Dendritic cell treated with granulocyte-macrophage colony-stimulating factor and Interleukin-4, amounts not matched to agents 40 ng/mL and 50 ng/mL, for 4 days (primary cell): ENCODE measurements at regions not wholly inside any gene's neighbourhood (a gene's known extent, or its start where the extent isn't known, plus 50 kb on each side); places are given as distances from the start of the nearest gene placed in this dataset.

Experiments
- H3K27ac Mint-ChIP-seq: one replicate; pipeline ENCODE4 v1.8.0; 2022; ENCODE audit warnings: mild to moderate bottlenecking, mixed read lengths
- H3K27me3 Mint-ChIP-seq: one replicate; pipeline ENCODE4 v1.8.0; 2022; ENCODE audit warnings: mild to moderate bottlenecking, mixed read lengths
- H3K36me3 Mint-ChIP-seq: one replicate; pipeline ENCODE4 v1.8.0; 2022; ENCODE audit warnings: low read depth, mixed read lengths
- H3K4me1 Mint-ChIP-seq: one replicate; pipeline ENCODE4 v1.8.0; 2022; ENCODE audit warnings: low read depth, mixed read lengths
- H3K4me3 Mint-ChIP-seq: one replicate; pipeline ENCODE4 v1.8.0; 2022; ENCODE audit warnings: mild to moderate bottlenecking, moderate library complexity, mixed read lengths
- H3K9me3 Mint-ChIP-seq: one replicate; pipeline ENCODE4 v1.8.0; 2022; ENCODE audit warnings: mixed read lengths
- intact Hi-C: fragments of 100-400 bp; cut with micrococcal nuclease; formaldehyde crosslinking; loops from one replicate; pipeline ENCODE4 v1.15.0; 2022

- peaks cover 7% of the 10 kb centered on the region for H3K9me3 Mint-ChIP-seq
- H3K36me3 Mint-ChIP-seq, result no peaks in the 10 kb centered on the region
- no peaks in the 10 kb centered on the region for H3K27me3 Mint-ChIP-seq
- H3K4me1 Mint-ChIP-seq, result no peaks in the 10 kb centered on the region
- H3K27ac Mint-ChIP-seq, result no peak overlapping the region
- intact Hi-C loops, result no loop called here
- no peak overlapping the region for H3K4me3 Mint-ChIP-seq
Observed at GRCh38 chr4:175385797-175386196, 426.3 kb downstream of the GPM6A start.

GRCh38 chr4:175386776-175387507 lies 425.1 kb downstream of the GPM6A start:
- Mint-ChIP-seq H3K27ac (no peak overlapping the region), H3K4me3 (no peak overlapping the region), H3K9me3 (no peaks in the 10 kb centered on the region), H3K27me3 (no peaks in the 10 kb centered on the region), H3K4me1 (no peaks in the 10 kb centered on the region), H3K36me3 (no peaks in the 10 kb centered on the region)
- intact Hi-C loops, result no loop called here

DNA sequence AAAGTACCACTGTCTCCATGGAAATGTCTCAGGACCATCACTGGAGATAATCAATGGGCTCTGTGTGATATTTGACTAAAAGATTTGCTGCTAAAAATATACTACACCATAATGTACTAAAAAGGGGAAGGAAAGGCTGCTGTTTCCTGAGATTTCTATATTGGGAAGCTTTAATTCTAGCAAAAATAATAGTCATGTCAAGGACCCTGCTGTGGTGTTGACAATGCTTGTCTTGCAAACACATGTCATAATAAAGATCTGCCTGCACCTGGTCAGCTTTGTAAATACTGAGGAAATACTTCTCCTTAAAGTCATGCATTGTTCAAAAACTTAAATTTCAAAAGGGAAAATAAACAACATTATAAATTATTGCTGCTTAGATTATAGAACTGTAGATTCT lies 417.9 kb downstream of the GPM6A start:
- Mint-ChIP-seq H3K27me3 (no peaks in the 10 kb centered on the region), H3K27ac (no peak overlapping the region), H3K9me3 (no peaks in the 10 kb centered on the region), H3K4me3 (no peak overlapping the region), H3K36me3 (no peaks in the 10 kb centered on the region), H3K4me1 (no peaks in the 10 kb centered on the region)
- intact Hi-C loops, result no loop called here

- Mint-ChIP-seq H3K27me3 (no peaks in the 10 kb centered on the region), H3K27ac (no peak overlapping the region), H3K4me3 (no peak overlapping the region), H3K9me3 (no peaks in the 10 kb centered on the region), H3K36me3 (no peaks in the 10 kb centered on the region), H3K4me1 (no peaks in the 10 kb centered on the region)
- intact Hi-C loops, result no loop called here
Observed at GRCh38 chr4:175405961-175406360, 406.1 kb downstream of the GPM6A start.

GRCh38 chr4:175407926-175408325 lies 404.1 kb downstream of the GPM6A start:
- intact Hi-C loops, result no loop called here
- Mint-ChIP-seq H3K4me1 (no peaks in the 10 kb centered on the region), H3K4me3 (no peak overlapping the region), H3K36me3 (no peaks in the 10 kb centered on the region), H3K27ac (no peak overlapping the region), H3K9me3 (no peaks in the 10 kb centered on the region), H3K27me3 (no peaks in the 10 kb centered on the region)

- Mint-ChIP-seq H3K27me3 (no peaks in the 10 kb centered on the region), H3K9me3 (peaks cover 18% of the 10 kb centered on the region), H3K4me1 (no peaks in the 10 kb centered on the region), H3K4me3 (no peak overlapping the region), H3K27ac (no peak overlapping the region), H3K36me3 (no peaks in the 10 kb centered on the region)
- intact Hi-C loops, result no loop called here
Observed at GRCh38 chr4:175411251-175411650, 400.8 kb downstream of the GPM6A start.

DNA sequence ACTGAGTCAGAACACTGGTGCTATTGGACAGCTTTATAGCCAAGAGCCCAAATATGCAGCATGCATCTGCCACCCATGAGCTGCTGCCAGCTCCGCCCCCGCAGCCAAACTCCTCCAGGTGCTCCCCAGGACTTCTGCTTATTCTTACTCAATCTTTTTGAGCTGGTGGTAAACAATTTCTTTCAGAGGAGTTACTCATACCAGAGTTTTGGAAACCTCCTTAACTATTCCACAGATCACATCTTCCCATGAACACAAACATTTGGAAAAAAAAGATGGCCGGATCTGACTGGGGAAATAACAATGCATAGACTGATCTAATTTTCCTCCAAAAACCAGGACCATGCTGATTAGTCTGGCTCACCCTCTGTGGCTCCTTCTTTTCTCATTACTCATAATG lies 399.9 kb downstream of the GPM6A start:
- intact Hi-C loops, result no loop called here
- H3K36me3 Mint-ChIP-seq, result no peaks in the 10 kb centered on the region
- no peaks in the 10 kb centered on the region for H3K27me3 Mint-ChIP-seq
- H3K4me3 Mint-ChIP-seq, result no peak overlapping the region
- no peaks in the 10 kb centered on the region for H3K4me1 Mint-ChIP-seq
- peaks cover 20% of the 10 kb centered on the region for H3K9me3 Mint-ChIP-seq
- no peak overlapping the region for H3K27ac Mint-ChIP-seq

DNA sequence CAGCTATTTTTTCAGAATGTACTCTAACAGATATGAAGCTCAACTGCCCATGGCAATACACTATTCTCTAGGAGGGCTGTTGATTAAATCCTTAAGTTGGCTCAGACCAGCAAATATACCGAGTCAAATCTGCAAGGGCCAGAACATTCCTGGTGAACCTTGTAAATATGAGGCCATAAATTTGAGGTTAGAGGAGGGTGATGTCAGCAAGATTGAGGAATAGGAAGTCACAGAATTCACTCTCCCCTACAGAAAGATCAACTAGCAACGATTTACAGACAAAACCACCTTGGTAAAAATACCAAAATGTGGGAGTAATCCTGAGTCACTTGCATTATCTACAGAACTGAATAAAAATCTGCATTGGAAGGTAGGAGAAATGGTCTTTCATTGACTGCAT lies 399.3 kb downstream of the GPM6A start:
- no peaks in the 10 kb centered on the region for H3K4me1 Mint-ChIP-seq
- no peak overlapping the region for H3K27ac Mint-ChIP-seq
- intact Hi-C loops, result no loop called here
- peaks cover 20% of the 10 kb centered on the region for H3K9me3 Mint-ChIP-seq
- no peaks in the 10 kb centered on the region for H3K27me3 Mint-ChIP-seq
- H3K36me3 Mint-ChIP-seq, result no peaks in the 10 kb centered on the region
- no peak overlapping the region for H3K4me3 Mint-ChIP-seq

GRCh38 chr4:175413561-175413960 lies 398.5 kb downstream of the GPM6A start:
- Mint-ChIP-seq H3K9me3 (peaks cover 20% of the 10 kb centered on the region), H3K27ac (no peak overlapping the region), H3K27me3 (no peaks in the 10 kb centered on the region), H3K36me3 (no peaks in the 10 kb centered on the region), H3K4me1 (no peaks in the 10 kb centered on the region), H3K4me3 (no peak overlapping the region)
- intact Hi-C loops, result no loop called here

DNA sequence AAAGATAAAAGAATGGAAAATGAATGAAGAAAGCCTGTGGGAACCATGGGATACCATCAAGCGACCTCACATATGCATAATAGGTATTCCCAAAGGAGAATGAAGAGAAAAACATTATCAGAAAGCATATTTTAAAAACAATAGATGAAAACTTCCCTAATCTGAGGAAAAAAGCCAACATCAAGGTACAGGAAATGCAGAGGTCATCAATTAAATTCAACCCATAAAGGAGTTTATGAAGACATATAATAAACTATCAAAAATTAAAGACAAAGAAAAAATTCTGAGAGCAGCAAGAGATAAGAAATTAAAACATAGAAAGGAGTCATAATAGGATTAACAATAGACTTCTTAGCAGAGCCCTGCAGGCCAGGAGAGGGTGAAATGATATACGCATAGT lies 397.5 kb downstream of the GPM6A start:
- no peak overlapping the region for H3K4me3 Mint-ChIP-seq
- H3K27me3 Mint-ChIP-seq, result no peaks in the 10 kb centered on the region
- intact Hi-C loops, result no loop called here
- no peaks in the 10 kb centered on the region for H3K36me3 Mint-ChIP-seq
- H3K9me3 Mint-ChIP-seq, result peaks cover 20% of the 10 kb centered on the region
- no peak overlapping the region for H3K27ac Mint-ChIP-seq
- H3K4me1 Mint-ChIP-seq, result no peaks in the 10 kb centered on the region

DNA sequence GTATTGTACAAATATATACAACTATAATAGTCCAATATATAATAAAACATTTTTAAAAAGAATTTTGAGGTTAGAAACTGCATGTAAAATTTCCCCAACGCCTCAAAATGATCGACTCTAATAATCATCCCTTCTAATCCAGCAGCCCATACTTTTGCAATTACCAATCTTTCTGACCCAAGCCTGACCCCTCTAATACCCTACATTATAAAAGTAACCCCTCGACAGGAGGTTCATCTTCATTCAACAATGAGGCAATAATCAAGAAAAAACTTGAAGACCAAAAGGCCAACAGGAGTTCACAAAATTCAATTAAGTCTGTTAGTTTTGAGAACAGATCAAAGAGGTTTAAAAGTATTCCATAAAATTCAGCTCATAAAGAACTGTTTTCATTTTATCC lies 393.5 kb downstream of the GPM6A start:
- no peaks in the 10 kb centered on the region for H3K4me1 Mint-ChIP-seq
- H3K9me3 Mint-ChIP-seq, result peaks cover 20% of the 10 kb centered on the region
- H3K4me3 Mint-ChIP-seq, result no peak overlapping the region
- intact Hi-C loops, result no loop called here
- no peaks in the 10 kb centered on the region for H3K27me3 Mint-ChIP-seq
- H3K36me3 Mint-ChIP-seq, result no peaks in the 10 kb centered on the region
- no peak overlapping the region for H3K27ac Mint-ChIP-seq

- peaks cover 13% of the 10 kb centered on the region for H3K9me3 Mint-ChIP-seq
- no peaks in the 10 kb centered on the region for H3K27me3 Mint-ChIP-seq
- no peaks in the 10 kb centered on the region for H3K36me3 Mint-ChIP-seq
Observed at GRCh38 chr4:175419236-175419718, 392.8 kb downstream of the GPM6A start.

GRCh38 chr4:175421506-175421905 lies 390.6 kb downstream of the GPM6A start:
- peaks cover under 1% of the 10 kb centered on the region for H3K9me3 Mint-ChIP-seq
- intact Hi-C loops, result no loop called here

More at GRCh38 chr4:175419236-175419718, 392.8 kb downstream of the GPM6A start:
- intact Hi-C loops, result no loop called here
- Mint-ChIP-seq H3K27ac (no peak overlapping the region), H3K4me3 (no peak overlapping the region), H3K4me1 (no peaks in the 10 kb centered on the region)

GRCh38 chr4:175422331-175422730 lies 389.7 kb downstream of the GPM6A start:
- Mint-ChIP-seq H3K36me3 (no peaks in the 10 kb centered on the region), H3K27ac (no peak overlapping the region), H3K9me3 (peaks cover 9% of the 10 kb centered on the region), H3K4me3 (no peak overlapping the region), H3K27me3 (peaks cover 2% of the 10 kb centered on the region), H3K4me1 (no peaks in the 10 kb centered on the region)
- intact Hi-C loops, result no loop called here

More at GRCh38 chr4:175421506-175421905, 390.6 kb downstream of the GPM6A start:
- Mint-ChIP-seq H3K27ac (no peak overlapping the region), H3K4me3 (no peak overlapping the region), H3K36me3 (no peaks in the 10 kb centered on the region), H3K27me3 (no peaks in the 10 kb centered on the region), H3K4me1 (no peaks in the 10 kb centered on the region)

DNA sequence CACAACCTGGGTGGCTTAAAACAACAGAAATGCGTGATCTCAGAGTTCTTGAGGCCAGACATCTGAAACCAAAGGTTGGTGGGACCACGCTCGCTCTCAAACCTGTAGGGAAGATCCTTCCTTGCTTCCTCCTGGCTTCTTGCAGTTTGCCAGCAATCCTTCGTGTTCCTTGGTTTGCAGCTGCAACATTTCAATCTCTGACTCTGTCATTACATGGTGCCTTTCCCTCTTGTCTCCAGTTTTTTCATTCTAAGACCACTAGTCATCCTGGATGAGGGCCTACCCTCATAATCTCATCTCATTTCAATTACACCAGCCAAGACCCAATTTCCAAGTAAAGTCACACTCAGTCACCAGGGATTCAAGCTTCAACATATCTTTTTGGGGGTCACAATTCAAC lies 388.0 kb downstream of the GPM6A start:
- no peak overlapping the region for H3K27ac Mint-ChIP-seq

More for the DNA sequence above, 388.0 kb downstream of the GPM6A start:
- H3K4me3 Mint-ChIP-seq, result no peak overlapping the region
- H3K4me1 Mint-ChIP-seq, result no peaks in the 10 kb centered on the region
- peaks cover 9% of the 10 kb centered on the region for H3K9me3 Mint-ChIP-seq
- no peaks in the 10 kb centered on the region for H3K36me3 Mint-ChIP-seq
- peaks cover 2% of the 10 kb centered on the region for H3K27me3 Mint-ChIP-seq
- intact Hi-C loops, result no loop called here
